HG02840 (cell line): ENCODE measurements at regions not wholly inside any gene's neighbourhood (a gene's known extent, or its start where the extent isn't known, plus 50 kb on each side); places are given as distances from the start of the nearest gene placed in this dataset.
"Not testable (repeated sequence)": the region's sequence is repeated elsewhere in the genome, so short reads cannot be mapped to it uniquely, and the experiment has no call there.

Source experiments
- ATAC-seq: cut with Tn5 transposase; IDR thresholded peaks from one replicate; pipeline ENCODE4 v1.9.1; 2021; ENCODE audit warnings: mild to moderate bottlenecking, moderate library complexity, moderate number of reproducible peaks; ENCODE audit not compliant: unreplicated experiment, low FRiP score

- ATAC-seq: no peak
Observed at GRCh38 chr1:96544051-96544830, 177.3 kb upstream of the PTBP2 start.

- ATAC-seq: no peak
Observed at GRCh38 chr1:96544831-96545221, 176.8 kb upstream of the PTBP2 start.

DNA sequence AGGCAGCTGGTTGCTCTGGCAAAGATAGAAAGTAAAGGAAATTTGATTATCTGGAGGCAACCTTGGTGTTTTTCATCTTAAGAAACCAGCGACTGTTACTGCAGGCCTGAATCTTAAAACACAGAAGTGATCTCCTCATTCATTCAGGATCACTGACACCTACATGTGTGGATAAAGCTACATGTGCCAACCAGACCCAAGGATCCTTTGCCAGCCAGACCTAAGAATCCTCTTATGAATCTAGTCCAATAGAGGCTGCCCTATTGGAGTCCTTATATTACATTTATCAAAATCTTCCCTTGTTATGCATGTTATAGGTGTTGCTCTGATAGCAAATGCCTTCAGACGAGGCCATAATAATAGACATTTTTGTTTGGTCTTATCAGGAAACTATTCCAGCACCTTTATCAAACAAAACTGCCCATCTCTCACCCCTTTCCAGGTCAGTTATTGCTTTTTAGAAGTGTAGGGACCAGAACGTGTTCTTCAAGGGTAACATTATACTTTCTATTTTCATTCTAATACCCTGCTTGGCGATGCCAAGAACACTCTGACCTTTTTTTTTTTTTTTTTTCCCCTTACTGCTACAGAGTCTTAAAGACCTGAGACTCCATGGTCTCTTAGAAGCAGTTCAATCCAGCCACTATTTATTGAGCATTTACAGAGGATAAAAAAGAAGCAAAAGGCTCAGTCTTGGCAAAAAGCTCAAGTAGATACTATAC, 175.5 kb upstream of the PTBP2 start:
- no peak for ATAC-seq

- ATAC-seq: no peak
Observed at GRCh38 chr1:96550061-96550460, 171.5 kb upstream of the PTBP2 start.

- ATAC-seq: no peak
Observed at GRCh38 chr1:96552451-96552850, 169.1 kb upstream of the PTBP2 start.

- no peak for ATAC-seq
Observed at GRCh38 chr1:96553811-96554210, 167.8 kb upstream of the PTBP2 start.

DNA sequence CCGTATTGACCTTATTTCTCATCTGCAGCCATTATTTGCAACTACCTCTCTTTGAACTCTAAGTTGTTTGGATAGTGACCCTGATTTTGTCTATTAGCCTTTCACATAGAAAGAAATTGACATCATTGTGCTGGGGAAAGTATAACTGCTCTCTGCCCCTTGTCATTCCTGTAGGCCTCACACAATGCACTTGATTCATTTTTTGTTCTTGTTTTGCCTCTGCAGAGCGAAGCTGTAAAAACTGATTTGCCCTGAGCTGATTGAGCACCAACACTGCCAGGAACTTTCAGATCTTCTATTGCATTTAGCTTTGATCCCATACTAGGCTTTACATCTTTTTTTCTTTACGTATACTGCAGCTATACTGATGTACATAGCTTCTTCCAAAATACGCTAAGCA, 167.2 kb upstream of the PTBP2 start:
- no peak for ATAC-seq

GRCh38 chr1:96557336-96557735, 164.2 kb upstream of the PTBP2 start:
- ATAC-seq: no peak

DNA sequence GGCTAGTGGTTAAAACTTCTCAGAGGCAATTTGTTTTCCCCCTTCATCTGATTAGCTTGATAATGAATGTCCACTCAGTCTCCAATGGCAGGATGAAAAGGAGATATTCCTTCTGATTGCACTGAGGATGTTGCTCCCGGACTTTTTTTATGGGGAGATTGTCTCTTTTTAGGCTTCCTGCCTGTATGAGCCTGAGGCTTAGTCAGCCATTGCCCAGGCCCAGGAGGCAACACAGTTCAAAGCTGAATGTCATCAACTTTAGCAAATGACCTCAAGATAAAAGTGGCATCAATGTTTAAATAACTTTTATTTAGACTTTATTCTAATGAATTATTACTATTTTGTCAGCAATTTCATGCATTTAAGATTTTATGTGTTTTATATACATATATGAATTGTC, 162.9 kb upstream of the PTBP2 start:
- ATAC-seq: no peak

- no peak for ATAC-seq
Observed at GRCh38 chr1:96559181-96559580, 162.4 kb upstream of the PTBP2 start.

DNA sequence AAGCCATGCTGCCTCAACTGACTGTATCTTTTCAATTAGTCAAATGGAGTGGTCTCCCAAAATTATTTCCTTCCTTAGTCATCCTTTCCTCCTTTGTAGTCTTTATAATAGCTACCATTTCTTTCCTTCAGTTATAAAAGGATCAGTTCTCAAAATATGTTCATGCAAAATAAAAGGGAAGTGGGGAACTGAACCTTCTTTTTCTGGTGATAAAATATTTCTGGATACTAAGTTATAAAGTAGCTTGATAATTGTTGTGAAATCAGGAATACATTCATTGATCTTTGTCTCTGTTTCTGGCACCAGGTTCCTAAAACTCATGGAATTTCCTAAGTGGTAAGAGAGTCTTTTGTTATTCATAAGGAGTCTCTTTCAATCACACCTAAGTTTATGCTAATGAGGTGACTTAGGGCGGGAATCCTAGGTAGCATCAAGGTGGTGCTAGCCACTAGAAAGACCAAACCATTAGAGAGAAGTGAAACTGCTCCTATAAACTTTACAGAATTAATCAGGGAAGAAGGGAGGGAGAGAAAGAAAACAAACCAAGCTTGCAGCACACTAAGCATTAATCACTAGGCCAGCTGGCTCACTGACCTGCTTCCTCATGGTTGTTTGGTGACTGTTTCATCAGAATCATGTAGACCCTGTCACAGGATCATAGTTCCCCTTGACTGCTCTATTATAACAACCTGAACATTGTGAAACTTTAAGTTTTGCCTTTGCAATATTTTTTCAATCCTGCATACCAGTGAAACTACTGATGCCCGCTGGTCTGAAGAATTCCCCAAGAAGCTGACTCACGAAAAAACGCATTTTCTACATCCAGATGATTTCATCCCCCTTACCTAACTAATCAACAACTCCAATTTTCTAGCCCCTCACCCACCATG, 161.6 kb upstream of the PTBP2 start:
- ATAC-seq: no peak

DNA sequence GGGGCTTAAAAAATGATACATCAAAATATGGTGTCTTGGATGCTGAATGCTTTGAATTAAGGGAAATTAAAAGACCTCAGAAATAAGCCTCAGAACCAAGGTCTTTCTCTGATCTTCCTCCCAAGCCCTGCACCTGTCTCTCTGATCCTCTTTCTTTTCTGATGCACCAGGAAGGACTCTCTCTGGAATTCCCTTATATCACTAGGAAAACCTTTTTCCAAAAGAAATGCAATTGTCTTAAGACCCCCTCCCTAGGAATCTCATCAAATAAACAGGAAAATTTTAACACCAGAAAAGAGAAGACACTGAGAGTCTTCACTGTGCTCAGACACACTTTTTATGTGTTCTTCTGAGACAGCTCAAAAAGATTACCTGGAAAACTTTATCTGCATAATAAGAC, 159.5 kb upstream of the PTBP2 start:
- no peak for ATAC-seq

- ATAC-seq: not testable (repeated sequence)
Observed at GRCh38 chr1:96564401-96564800, 157.2 kb upstream of the PTBP2 start.

- no peak for ATAC-seq
Observed at GRCh38 chr1:96565546-96565945, 156.0 kb upstream of the PTBP2 start.

DNA sequence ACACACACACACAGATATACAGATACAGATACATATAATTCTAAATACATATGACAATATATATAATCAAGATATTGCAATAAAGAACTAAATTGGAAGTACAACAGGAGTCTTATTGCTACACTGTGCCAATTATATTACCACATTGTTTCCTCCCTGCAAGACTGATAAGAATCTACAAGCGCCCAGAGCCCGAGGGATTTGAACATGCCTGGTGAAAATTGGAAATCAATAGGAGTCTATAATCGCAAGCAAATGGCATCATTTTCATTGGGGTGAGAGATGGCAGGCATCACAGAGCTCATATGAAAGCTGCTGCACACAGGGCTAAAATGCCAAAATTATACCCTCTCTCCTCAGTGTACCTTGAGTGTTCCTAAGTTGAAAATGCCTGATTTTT, 152.9 kb upstream of the PTBP2 start:
- no peak for ATAC-seq

DNA sequence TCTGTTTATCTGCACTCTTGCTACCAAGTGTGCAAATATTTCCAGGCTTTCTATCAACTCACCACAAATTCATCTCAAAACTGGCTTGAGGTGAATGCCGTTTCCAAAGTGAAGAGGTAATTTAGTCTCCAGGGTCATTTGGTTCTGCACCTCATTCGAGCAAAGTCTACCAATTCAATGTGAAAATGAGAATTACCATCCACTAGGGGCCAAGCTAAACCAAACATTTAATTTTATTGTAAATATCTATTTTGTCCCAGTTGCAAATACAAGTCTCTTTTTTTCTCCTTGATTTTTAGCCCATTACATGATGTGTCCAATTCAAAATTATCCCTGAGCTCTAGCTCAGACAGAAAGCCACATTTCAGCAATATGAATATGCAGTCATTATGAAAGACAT, 152.3 kb upstream of the PTBP2 start:
- no peak for ATAC-seq

DNA sequence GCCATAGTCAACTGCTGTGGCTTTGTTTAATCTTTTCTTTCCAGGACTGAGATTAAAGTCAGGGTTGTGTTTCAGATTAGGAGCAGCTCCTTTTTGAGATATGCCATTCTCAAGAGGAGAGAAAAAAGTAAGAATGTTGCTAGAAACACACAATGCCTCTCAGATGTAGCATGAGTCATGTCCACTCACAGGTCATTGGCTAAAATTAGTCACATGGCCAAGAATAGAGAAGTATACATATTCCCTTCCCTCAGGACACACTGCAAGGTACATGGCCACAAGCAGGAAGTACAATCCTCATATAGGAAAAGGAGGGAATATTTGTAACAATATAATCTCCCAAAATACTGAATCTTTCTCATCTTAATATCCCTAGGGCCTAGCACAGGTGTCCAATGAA, 141.9 kb upstream of the PTBP2 start:
- no peak for ATAC-seq

- no peak for ATAC-seq
Observed at GRCh38 chr1:96580920-96581319, 140.7 kb upstream of the PTBP2 start.

DNA sequence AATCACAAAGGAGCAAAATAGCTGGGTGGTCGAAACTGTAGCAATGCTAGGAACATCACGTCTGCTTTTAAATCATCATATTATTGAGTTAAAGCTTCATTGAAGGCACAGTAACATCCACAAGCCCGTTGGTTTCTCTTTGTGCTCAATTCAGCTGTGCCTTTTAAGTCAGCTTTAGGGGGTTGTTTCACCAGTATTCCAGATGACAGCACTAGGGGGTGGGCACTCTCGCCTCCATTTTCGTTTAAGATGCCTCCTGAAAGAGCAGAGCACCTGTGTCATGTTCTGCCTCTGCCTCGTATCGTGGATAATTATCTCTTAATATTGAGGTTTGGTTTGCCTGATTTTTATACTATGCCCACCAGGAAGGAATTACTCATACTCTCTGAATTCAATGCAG, 139.8 kb upstream of the PTBP2 start:
- no peak for ATAC-seq

DNA sequence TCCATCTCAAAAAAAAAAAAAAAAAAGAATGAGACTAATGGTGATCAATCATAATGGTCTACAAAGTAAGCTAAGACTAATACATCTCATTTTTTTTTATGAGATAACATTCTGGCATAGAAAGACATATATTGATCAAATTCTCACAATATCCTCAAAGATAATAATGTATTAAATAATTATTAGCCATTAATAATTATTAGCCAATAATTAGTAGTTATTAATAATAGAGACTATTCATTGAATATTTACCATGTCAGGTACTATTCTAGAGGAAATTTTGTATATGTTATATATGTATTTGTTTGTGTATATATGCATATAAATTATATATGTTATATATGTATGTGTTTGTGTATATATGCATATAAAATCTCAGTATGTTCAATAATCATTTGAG, 137.7 kb upstream of the PTBP2 start:
- ATAC-seq: no peak

DNA sequence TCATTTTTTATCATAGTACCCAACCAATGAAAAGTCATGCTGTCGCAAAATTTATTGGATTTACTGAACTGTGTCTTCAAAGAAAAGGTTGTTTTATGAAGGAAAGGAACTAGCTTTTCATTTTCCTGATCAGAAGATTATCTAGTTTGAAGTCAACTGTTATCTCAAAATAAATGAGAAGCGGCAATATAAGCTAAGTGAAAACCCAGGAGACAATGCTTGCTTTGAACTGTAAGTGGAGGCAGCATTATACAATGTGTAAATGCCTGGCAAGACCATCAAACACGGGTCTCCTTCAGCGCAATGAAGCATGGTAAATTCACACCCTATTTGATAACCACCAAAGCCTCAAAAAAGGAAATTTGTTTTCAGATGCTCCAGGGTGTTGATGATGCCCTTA, 134.4 kb upstream of the PTBP2 start:
- no peak for ATAC-seq
